Panc1 (cell line): ENCODE measurements at regions not wholly inside any gene's neighbourhood (a gene's known extent, or its start where the extent isn't known, plus 50 kb on each side); places are given as distances from the start of the nearest gene placed in this dataset.

Source experiments
- ATAC-seq: fragments of 200-7000 bp; cut with Tn5 transposase; 2 replicates; pipeline ENCODE4 v1.9.1; 2020; ENCODE audit warnings: mild to moderate bottlenecking, moderate library complexity
- BruUV-seq: library from RNA; stranded (reverse); fragments of 400-500 nt; replicated peaks from 2 replicates; lab custom pipeline; 2021; lab: Mats Ljungman, UMichigan
- CTCF ChIA-PET: fragments of 300-600 bp; sonication (Branson Sonifier 250); formaldehyde crosslinking; loops from one replicate; lab custom pipeline; 2022; ENCODE audit warnings: antibody characterized with exemption; lab: Charles Lee
- POLR2A ChIA-PET: fragments of 300-600 bp; sonication (Branson Sonifier 250); formaldehyde crosslinking; loops from one replicate; lab custom pipeline; 2022; ENCODE audit warnings: antibody characterized with exemption; lab: Charles Lee
- DNase-seq: peaks from one replicate; pipeline ENCODE4 v3.0.0-alpha.2; 2010; ENCODE audit warnings: low read depth, low spot score
- H3K27ac ChIP-seq: 2 replicates; pipeline ENCODE4 v1.5.1; 2011; ENCODE audit warnings: mild to moderate bottlenecking, low read length, inconsistent platforms
- H3K27me3 ChIP-seq: fragments of 200-500 bp; sonication (Bioruptor generic); 2 replicates; pipeline ENCODE4 v1.6.0; 2014; ENCODE audit warnings: low read length, inconsistent platforms; ENCODE audit not compliant: control insufficient read depth, insufficient read depth
- H3K36me3 ChIP-seq: fragments of 200-500 bp; sonication (Bioruptor generic); 2 replicates; pipeline ENCODE4 v1.5.1; 2014; ENCODE audit warnings: inconsistent platforms, mild to moderate bottlenecking, low read length, moderate library complexity; ENCODE audit not compliant: control insufficient read depth, insufficient read depth
- H3K4me1 ChIP-seq: 2 replicates; pipeline ENCODE4 v1.5.1; 2011; ENCODE audit warnings: inconsistent platforms, mild to moderate bottlenecking, low read length, moderate library complexity; ENCODE audit not compliant: control insufficient read depth, insufficient read depth
- H3K4me3 ChIP-seq, 2 experiments: 2 replicates each; pipeline ENCODE4 v1.5.1; 2011 to 2012; ENCODE audit warnings: low read depth in 2 of 2, low read length in 2 of 2, mild to moderate bottlenecking in 2 of 2, inconsistent platforms in 1 of 2, moderate library complexity in 1 of 2
- H3K9me3 ChIP-seq: fragments of 200-500 bp; sonication (Bioruptor generic); 2 replicates; pipeline ENCODE4 v1.5.1; 2014; ENCODE audit warnings: low read depth, mild to moderate bottlenecking, inconsistent platforms, low read length, moderate library complexity; ENCODE audit not compliant: control insufficient read depth, insufficient read depth
- POLR2AphosphoS5 ChIP-seq: IDR thresholded peaks from 2 replicates; pipeline ENCODE4 v1.6.1; 2012; ENCODE audit warnings: mild to moderate bottlenecking, low read depth, low read length, moderate library complexity
- REST ChIP-seq, 2 experiments: IDR thresholded peaks; 2 replicates each; pipeline ENCODE4 v1.6.1; 2011 to 2012; ENCODE audit warnings: low read depth in 2 of 2, control low read depth in 1 of 2, low read length in 1 of 2, mild to moderate bottlenecking in 1 of 2, moderate library complexity in 1 of 2; ENCODE audit not compliant: insufficient read depth in 1 of 2
- SIN3A ChIP-seq: IDR thresholded peaks from 2 replicates; pipeline ENCODE4 v1.6.1; 2012; ENCODE audit warnings: low read depth, mild to moderate bottlenecking, low read length, moderate library complexity, borderline replicate concordance; ENCODE audit not compliant: insufficient read depth
- TCF7L2 ChIP-seq: IDR thresholded peaks from 2 replicates; pipeline ENCODE4 v1.6.1; 2011; ENCODE audit warnings: mild to moderate bottlenecking, low read depth, low read length, inconsistent platforms
- in situ Hi-C: cut with HindIII; loops from 2 replicates; pipeline ENCODE4 v1.10.0; 2016; ENCODE audit warnings: low sequenced_read_pairs, low pct_unique_long_range_greater_than_20kb
- intact Hi-C: fragments of 100-400 bp; cut with micrococcal nuclease; formaldehyde crosslinking; loops from one replicate; pipeline ENCODE4 v1.10.0; 2022; ENCODE audit not compliant: unreplicated experiment
- TF ChIP-seq, protein P1 (sequence below): fragments of 450-650 bp; IDR thresholded peaks from 2 replicates; pipeline ENCODE4 v1.5.1; 2017; ENCODE audit warnings: mild to moderate bottlenecking

GRCh38 chr6:839201-839600, 146.3 kb upstream of the EXOC2 start:
- CTCF ChIA-PET: no interaction called here
- POLR2A ChIA-PET: no interaction called here
- DNase-seq (no peak), ATAC-seq (no peak)
- TF ChIP-seq REST (IDR thresholded peaks at IDR 0.05; ENCODE audit: insufficient read depth in 1 of 2, low read depth in 2 of 2, low read length in 1 of 2) (no peak), POLR2AphosphoS5 (no peak), TCF7L2 (no peak), SIN3A (no peak)
- TF ChIP-seq, protein P1, sequence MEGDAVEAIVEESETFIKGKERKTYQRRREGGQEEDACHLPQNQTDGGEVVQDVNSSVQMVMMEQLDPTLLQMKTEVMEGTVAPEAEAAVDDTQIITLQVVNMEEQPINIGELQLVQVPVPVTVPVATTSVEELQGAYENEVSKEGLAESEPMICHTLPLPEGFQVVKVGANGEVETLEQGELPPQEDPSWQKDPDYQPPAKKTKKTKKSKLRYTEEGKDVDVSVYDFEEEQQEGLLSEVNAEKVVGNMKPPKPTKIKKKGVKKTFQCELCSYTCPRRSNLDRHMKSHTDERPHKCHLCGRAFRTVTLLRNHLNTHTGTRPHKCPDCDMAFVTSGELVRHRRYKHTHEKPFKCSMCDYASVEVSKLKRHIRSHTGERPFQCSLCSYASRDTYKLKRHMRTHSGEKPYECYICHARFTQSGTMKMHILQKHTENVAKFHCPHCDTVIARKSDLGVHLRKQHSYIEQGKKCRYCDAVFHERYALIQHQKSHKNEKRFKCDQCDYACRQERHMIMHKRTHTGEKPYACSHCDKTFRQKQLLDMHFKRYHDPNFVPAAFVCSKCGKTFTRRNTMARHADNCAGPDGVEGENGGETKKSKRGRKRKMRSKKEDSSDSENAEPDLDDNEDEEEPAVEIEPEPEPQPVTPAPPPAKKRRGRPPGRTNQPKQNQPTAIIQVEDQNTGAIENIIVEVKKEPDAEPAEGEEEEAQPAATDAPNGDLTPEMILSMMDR: no peak
- intact Hi-C loops (no loop called here), in situ Hi-C loops (no loop called here)
- no peak overlapping the region for H3K4me3 ChIP-seq
- H3K4me1 ChIP-seq: no peaks in the 10 kb centered on the region
- H3K27ac ChIP-seq: no peak overlapping the region
- no peaks in the 10 kb centered on the region for H3K36me3 ChIP-seq
- H3K27me3 ChIP-seq: no peaks in the 10 kb centered on the region; the same call in none of the 2 replicates
- BruUV-seq: no TSS peak
- H3K9me3 ChIP-seq: no peaks in the 10 kb centered on the region

DNA sequence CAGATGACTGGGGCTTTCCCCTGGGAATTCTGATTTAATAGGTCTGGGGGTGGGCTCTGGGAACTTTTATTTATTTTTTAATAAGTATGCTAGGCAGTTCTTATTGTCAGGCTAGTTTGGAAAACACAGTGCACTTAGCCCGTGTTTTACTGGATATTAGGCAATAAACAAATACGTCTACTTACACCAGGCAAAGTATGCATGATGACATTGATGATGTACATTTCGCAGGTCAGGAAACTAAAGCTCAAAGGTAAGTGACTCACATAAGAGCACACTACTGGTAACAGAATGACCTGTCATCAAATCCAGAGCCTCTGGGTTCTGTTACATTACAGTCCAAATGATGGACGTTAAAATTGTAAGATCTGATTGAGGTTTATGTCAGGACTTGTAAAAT, 144.4 kb upstream of the EXOC2 start:
- no peak overlapping the region for H3K27ac ChIP-seq
- DNase-seq (no peak), ATAC-seq (no peak)
- CTCF ChIA-PET: no interaction called here
- no peaks in the 10 kb centered on the region for H3K36me3 ChIP-seq
- POLR2A ChIA-PET: no interaction called here
- no peaks in the 10 kb centered on the region for H3K4me1 ChIP-seq
- in situ Hi-C loops: no loop called here
- H3K4me3 ChIP-seq: no peak overlapping the region
- intact Hi-C loops: no loop called here
- no peak for TF ChIP-seq SIN3A
- no peak for TF ChIP-seq POLR2AphosphoS5
- TF ChIP-seq TCF7L2: no peak
- TF ChIP-seq, protein P1: no peak
- TF ChIP-seq REST (IDR thresholded peaks at IDR 0.05; ENCODE audit: insufficient read depth in 1 of 2, low read depth in 2 of 2, low read length in 1 of 2): no peak
- H3K27me3 ChIP-seq: no peaks in the 10 kb centered on the region; the same call in none of the 2 replicates
- H3K9me3 ChIP-seq: no peaks in the 10 kb centered on the region
- BruUV-seq: no TSS peak
